HL-60 (cell line): ENCODE measurements at regions not wholly inside any gene's neighbourhood (a gene's known extent, or its start where the extent isn't known, plus 50 kb on each side); places are given as distances from the start of the nearest gene placed in this dataset.

Source experiments
- GABPA ChIP-seq: IDR thresholded peaks from 2 replicates; pipeline ENCODE4 v1.6.1; 2012; ENCODE audit warnings: low read depth
- POLR2AphosphoS5 ChIP-seq: IDR thresholded peaks from 2 replicates; pipeline ENCODE4 v1.6.1; 2012; ENCODE audit warnings: low read depth
- TF ChIP-seq, protein P1 (sequence below): IDR thresholded peaks from one replicate; pipeline ENCODE4 v1.5.1; 2011; ENCODE audit warnings: low read length, control low read depth, inconsistent platforms; ENCODE audit not compliant: insufficient read depth
- TF ChIP-seq, protein P2 (sequence below): IDR thresholded peaks from 2 replicates; pipeline ENCODE4 v1.6.1; 2012; ENCODE audit warnings: low read depth; ENCODE audit not compliant: insufficient replicate concordance

DNA sequence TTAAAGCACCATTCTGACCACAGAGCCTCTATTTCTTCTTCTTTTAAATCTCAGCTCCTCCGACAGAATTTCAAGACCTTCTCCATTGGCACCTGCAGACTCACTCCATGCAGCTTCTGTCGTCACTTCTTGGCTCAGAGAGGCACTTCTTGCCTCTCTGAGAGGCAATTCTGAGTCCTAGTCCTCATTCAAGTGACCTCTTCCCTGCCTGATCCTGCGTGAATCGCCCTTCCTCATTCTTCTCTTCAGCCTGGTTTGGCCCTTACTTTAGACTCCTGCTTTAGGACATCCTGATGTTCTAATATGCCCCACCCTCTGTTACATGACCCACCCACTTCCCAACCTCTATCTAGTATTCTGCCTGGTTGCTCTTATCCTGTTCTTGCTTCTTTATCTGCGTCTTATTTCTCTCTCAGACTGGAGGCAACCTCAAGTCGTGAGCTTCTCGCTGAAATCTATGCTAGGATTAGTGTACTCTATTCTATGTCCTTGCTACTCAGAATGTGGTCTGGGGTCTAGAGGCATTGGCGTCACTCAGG is 55.6 kb upstream of the CISTR start:
- TF ChIP-seq, protein P1, sequence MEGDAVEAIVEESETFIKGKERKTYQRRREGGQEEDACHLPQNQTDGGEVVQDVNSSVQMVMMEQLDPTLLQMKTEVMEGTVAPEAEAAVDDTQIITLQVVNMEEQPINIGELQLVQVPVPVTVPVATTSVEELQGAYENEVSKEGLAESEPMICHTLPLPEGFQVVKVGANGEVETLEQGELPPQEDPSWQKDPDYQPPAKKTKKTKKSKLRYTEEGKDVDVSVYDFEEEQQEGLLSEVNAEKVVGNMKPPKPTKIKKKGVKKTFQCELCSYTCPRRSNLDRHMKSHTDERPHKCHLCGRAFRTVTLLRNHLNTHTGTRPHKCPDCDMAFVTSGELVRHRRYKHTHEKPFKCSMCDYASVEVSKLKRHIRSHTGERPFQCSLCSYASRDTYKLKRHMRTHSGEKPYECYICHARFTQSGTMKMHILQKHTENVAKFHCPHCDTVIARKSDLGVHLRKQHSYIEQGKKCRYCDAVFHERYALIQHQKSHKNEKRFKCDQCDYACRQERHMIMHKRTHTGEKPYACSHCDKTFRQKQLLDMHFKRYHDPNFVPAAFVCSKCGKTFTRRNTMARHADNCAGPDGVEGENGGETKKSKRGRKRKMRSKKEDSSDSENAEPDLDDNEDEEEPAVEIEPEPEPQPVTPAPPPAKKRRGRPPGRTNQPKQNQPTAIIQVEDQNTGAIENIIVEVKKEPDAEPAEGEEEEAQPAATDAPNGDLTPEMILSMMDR = no peak
- TF ChIP-seq POLR2AphosphoS5 (no peak), GABPA (no peak)
- TF ChIP-seq, protein P2, sequence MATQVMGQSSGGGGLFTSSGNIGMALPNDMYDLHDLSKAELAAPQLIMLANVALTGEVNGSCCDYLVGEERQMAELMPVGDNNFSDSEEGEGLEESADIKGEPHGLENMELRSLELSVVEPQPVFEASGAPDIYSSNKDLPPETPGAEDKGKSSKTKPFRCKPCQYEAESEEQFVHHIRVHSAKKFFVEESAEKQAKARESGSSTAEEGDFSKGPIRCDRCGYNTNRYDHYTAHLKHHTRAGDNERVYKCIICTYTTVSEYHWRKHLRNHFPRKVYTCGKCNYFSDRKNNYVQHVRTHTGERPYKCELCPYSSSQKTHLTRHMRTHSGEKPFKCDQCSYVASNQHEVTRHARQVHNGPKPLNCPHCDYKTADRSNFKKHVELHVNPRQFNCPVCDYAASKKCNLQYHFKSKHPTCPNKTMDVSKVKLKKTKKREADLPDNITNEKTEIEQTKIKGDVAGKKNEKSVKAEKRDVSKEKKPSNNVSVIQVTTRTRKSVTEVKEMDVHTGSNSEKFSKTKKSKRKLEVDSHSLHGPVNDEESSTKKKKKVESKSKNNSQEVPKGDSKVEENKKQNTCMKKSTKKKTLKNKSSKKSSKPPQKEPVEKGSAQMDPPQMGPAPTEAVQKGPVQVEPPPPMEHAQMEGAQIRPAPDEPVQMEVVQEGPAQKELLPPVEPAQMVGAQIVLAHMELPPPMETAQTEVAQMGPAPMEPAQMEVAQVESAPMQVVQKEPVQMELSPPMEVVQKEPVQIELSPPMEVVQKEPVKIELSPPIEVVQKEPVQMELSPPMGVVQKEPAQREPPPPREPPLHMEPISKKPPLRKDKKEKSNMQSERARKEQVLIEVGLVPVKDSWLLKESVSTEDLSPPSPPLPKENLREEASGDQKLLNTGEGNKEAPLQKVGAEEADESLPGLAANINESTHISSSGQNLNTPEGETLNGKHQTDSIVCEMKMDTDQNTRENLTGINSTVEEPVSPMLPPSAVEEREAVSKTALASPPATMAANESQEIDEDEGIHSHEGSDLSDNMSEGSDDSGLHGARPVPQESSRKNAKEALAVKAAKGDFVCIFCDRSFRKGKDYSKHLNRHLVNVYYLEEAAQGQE = no peak
